CMK (cell line): ENCODE measurements at regions not wholly inside any gene's neighbourhood (a gene's known extent, or its start where the extent isn't known, plus 50 kb on each side); places are given as distances from the start of the nearest gene placed in this dataset.
"Not testable (repeated sequence)": the region's sequence is repeated elsewhere in the genome, so short reads cannot be mapped to it uniquely, and the experiment has no call there.

Experiments
- DNase-seq: peaks from one replicate; pipeline ENCODE4 v3.0.0-alpha.2; 2010; ENCODE audit warnings: low read depth

DNA sequence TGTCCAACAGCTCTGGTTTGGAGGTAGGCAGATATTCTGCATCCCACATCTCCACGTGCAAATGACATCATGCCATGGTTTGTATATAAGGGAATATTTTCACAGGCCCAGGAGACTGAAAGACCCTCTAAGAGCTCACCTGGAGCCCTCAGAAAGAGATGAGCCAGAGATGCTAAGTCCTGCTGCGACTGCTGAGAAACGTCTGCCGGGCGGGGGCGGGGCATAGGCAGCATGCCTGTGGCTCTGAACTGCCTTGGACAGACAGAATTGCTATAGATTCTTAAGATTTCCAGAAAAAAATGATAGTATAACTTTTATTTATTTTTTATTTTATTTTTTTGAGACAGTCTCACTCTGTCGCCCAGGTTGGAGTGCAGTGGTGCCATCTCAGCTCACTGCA is 64.2 kb upstream of the METTL9 start:
- DNase-seq = not testable (repeated sequence)

DNA sequence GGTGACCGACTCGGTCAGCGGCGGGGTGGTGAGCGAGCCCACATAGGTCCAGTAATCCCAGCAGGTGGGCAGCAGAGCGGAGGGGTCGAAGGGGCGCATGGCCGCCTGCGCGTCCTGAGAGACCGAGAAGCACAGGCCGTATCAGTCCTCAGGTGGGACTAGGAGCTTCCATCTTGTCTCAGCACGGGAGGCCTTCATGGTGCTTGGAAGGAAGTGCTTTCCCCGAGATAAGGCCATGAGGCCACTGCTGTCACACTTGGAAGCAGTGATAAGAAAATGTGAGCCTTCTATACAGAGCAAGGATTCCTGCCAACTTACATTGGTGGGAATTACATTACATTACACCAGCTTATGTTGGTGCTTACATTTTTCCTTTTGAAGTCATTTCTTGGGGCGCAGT is 62.6 kb upstream of the METTL9 start:
- peak; percentile 48 for DNase-seq

DNA sequence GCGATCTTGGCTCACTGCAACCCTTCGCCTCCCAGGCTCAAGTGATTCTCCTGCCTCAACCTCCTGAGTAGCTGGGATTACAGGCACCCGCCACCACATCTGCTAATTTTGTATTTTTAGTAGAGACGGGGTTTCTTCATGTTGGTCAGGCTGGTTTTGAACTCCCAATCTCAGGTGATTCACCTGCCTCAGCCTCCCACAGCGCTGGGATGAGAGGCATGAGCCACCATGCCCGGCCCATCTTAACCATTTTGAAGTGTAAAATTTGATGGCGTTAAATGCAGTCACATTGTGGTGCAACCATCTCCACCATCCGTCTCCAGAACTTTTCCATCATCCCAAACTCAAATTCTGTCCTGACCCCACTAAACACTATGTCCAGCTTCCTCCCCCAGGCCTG is 61.8 kb upstream of the METTL9 start:
- DNase-seq = not testable (repeated sequence)

DNA sequence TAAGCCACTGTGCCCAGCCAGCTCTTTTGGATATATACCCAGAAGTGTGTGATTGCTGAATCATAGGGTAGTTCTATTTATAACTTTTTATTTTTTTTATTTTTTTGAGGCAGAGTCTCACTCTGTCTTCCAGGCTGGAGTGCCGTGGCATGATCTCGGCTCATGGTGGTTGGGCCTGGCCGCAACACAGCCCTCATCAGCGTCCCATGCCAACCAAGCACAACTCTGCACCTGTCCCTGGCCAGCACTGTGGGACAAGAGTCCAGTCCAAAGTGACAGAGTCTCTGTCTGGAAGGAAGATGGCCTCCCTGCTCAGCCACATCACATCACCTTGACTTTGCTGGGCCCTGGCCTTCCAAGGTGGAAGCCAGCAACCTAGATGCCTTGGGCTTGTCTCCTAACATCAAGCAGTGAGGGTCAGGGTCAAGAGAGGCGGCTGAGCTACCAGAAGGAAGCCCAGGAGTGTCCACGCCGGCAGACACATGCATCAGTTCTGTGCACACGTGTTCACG is 60.2 kb upstream of the METTL9 start:
- DNase-seq = not testable (repeated sequence)

DNA sequence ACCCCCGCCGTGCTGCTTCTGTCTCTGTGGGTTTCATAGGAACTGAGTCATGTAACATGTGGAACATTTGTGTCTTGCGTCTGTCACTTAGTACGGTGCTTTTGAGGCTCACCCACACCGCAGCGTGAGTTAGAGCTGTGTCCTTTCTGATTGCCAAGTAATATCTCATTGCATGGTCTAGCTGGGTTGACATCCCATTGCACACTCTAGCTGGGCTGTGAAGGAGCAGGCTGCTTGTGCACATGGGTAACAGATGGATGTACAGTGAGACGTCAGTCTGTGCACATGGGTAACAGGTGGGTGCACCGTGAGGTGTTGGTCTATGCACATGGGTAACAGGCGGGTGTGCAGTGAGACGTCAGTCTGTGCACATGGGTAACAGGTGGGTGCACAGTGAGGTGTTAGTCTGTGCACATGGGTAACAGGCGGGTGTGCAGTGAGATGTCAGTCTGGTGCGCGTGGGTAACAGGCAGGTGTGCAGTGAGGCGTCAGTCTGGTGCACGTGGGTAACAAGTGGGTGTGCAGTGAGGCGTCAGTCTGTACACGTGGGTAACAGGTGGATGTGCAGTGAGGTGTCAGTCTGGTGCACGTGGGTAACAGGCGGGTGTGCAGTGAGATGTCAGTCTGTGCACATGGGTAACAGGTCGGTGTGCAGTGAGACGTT is 58.5 kb upstream of the METTL9 start:
- not testable (repeated sequence) for DNase-seq

DNA sequence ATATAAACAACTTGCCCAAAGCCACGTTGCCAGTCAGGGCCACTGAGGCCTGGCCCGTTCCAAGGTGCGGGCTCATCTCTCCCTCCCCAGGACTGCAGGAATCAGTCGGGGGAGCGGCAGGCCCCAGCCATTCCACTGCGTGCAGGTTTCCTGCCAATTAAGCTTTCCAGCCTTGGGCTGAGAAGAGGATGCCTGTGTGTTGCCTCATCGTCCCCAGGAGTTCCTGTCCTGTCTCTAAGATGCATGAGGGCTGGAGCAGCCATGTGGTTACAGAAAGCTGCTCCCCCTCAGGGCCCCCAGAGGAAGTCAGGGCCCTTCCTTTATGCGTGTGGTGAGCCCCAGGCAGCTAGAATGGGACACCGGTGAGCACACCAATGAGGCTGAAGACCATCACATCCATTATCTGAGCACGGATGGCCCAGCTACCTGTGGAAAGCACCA is 57.7 kb upstream of the METTL9 start:
- not testable (repeated sequence) for DNase-seq

DNA sequence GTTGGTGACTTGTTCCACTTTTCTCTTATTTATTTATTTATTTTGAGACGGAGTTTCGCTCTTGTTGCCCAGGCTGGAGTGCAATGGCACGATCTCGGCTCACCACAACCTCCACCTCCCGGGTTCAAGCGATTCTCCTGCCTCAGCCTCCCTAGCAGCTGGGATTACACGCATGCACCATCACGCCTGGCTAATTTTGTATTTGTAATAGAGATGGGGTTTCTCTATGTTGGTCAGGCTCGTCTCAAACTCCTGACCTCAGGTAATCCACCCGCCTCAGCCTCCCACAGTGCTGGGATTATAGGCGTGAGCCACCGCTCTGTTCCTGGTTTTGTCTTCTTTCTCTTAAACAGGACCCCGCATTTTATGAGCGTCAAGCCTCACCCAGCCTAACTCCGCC is 57.3 kb upstream of the METTL9 start:
- not testable (repeated sequence) for DNase-seq

DNA sequence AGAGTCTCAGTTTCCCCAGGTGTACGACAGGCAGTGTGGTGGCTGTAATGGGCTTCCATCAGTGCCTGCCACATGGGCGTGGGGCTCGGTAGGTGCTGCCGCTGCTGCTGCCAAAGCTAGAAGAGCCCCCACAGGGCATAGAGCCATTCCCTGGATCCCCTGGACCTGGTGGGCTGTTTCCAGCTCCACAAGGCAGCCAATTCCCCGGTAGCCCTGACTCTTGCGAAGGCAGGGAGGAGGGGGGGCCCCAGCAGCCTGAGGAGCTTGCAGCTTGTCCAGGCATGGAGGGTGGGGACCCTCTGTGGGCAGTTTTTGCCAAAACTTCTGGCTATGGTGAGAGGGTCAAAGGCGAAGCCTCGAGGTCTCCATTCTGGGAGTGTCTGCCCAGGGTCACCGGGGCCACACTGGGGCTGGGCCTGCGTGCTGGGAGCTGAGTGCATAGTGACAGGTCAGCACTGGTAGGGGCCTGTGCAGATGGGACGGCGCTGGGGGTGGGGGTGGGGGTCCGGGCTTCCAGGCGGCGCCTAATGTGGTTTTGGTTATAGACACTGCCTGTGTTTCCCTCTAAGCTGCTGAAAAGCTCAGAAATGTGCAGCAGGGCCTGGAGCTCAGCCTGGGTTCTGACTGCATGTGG is 56.8 kb upstream of the METTL9 start:
- DNase-seq = not testable (repeated sequence)

DNA sequence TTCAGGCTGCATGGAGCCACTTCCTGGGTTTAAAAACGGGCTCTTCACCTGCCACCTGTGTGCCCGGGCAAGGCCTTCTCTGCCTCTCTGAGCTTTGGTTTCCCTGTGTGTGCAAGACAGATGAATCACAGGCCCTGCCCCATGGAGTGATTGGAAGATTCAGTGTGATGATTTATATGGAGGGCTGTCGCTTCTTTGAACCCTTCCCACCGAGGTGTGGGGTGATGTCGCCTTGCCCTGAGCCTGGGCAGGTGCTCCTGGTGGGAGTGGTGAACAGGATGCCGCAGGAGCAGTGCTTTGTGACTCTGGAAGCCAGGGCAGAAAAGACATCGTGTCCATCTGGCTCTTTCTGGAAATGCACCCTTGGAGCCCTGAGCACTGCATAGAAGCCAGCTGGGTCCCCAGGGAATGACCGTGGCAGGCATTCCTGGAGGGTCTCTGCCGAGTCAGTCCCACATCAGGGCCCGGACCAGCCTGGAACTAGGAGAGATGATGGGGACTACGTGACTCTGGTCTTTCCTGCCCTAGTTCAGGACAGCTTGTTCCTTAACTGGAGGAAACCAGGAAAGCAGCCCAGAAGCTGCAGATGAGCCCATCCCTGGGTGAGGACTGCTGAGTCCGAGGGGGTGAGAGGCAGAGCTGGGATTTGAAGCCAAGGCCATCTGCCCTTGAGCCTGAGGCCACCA is 56.1 kb upstream of the METTL9 start:
- DNase-seq = not testable (repeated sequence)

DNA sequence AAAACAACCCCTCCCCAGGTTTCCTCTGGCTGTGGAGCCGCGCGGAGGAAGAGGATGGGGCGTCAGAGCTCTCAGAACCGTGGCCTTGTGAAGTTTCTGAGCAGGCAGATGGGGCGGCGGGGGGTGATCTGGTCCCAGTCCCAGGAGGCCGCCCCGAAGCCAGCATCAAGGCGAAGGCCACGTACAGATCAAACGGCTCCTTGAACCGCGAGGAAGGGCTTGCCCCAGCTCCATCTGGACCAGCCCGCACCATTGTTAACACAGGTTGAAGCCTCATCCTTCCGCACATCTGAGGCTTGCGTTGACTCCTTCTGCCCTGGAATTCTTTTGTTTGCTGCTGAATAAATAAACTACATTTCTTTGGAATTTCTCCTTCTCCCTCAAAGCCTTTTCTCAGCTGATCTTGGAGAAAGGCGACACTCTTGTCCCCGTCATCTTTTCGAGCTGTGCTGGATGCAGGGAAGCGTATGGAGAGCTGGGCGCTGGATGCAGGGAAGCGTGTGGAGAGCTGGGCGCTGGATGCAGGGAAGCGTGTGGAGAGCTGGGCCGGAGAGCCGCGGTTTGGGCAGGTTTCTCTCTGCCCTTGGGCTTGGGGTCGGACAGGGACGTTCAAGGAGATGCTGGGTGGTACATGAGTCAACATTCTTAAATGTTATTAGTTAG is 53.6 kb upstream of the METTL9 start:
- DNase-seq = not testable (repeated sequence)

DNA sequence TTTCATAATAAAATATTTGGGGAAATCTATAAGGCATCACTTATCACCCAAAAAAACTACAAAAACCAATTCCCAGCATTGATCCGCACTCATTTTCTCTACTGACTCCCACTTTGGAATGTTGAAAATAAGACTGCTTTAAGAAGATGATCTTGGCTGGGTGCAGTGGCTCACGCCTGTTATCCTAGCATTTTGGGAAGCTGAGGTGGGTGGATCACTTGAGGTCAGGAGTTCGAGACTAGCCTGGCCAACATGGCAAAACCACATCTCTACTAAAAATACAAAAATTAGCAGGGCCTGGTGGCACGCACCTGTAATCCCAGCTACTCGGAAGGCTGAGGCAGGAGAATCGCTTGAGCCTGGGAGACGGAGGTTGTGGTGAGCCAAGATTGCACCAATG is 50.0 kb upstream of the METTL9 start:
- DNase-seq = not testable (repeated sequence)
